ENCODE measurements at regions not wholly inside any gene's neighbourhood (a gene's known extent, or its start where the extent isn't known, plus 50 kb on each side); places are given as distances from the start of the nearest gene placed in this dataset.

DNA sequence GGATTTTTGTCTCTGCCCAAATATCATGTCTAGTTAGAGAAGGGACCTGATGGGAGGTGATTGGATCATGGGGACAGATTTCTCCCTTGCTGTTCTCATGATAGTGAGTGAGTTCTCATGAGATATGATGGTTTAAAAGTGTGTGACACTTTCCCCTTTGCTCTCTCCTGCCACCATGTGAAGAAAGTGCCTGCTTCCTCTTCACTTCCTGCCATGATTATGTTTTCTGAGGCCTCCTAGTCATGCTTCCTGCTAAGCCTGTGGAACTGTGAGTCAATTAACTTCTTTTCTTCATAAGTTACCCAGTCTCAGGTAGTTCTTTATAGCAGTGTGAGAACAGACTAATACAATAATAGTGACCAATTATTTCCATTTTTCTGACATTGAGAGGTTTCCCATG lies 167.3 kb upstream of the CYRIA start:
- CTCF ChIA-PET: no interaction called here
- TF ChIP-seq, protein P1, sequence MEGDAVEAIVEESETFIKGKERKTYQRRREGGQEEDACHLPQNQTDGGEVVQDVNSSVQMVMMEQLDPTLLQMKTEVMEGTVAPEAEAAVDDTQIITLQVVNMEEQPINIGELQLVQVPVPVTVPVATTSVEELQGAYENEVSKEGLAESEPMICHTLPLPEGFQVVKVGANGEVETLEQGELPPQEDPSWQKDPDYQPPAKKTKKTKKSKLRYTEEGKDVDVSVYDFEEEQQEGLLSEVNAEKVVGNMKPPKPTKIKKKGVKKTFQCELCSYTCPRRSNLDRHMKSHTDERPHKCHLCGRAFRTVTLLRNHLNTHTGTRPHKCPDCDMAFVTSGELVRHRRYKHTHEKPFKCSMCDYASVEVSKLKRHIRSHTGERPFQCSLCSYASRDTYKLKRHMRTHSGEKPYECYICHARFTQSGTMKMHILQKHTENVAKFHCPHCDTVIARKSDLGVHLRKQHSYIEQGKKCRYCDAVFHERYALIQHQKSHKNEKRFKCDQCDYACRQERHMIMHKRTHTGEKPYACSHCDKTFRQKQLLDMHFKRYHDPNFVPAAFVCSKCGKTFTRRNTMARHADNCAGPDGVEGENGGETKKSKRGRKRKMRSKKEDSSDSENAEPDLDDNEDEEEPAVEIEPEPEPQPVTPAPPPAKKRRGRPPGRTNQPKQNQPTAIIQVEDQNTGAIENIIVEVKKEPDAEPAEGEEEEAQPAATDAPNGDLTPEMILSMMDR (IDR thresholded peaks at IDR 0.05; ENCODE audit: low read depth, low read length): no peak
- no peak for DNase-seq (ENCODE audit: low read depth, low spot score)
- POLR2A ChIA-PET: no interaction called here
- Histone ChIP-seq H3K4me3 (ENCODE audit: low read depth, low read length) (no peak overlapping the region), H3K27ac (ENCODE audit: low read depth, low read length) (no peak overlapping the region), H3K27me3 (ENCODE audit: control insufficient read depth, insufficient read depth, low read length) (no peaks in the 10 kb centered on the region), H3K9me3 (ENCODE audit: control insufficient read depth, insufficient read depth, low read length) (no peaks in the 10 kb centered on the region)

DNA sequence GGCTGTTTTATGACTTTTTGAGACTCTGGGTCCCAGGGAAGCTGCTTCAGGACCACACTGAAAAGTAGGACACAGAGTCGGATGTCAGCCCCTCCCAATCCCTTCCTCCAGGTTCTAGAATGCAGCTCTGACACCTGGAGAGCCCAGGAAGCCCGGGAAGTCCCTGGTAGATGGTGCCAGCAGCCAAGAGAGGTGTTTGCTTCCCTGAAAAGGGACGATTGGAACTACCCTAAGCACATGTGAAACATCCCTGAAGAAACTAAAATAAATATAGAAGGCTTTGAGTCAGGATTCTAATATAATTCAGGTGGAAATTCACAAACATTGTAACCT lies 163.2 kb upstream of the CYRIA start:
- Histone ChIP-seq H3K27me3 (ENCODE audit: control insufficient read depth, insufficient read depth, low read length) (no peaks in the 10 kb centered on the region), H3K9me3 (ENCODE audit: control insufficient read depth, insufficient read depth, low read length) (no peaks in the 10 kb centered on the region), H3K27ac (ENCODE audit: low read depth, low read length) (no peak overlapping the region), H3K4me3 (ENCODE audit: low read depth, low read length) (no peak overlapping the region)
- CTCF ChIA-PET: no interaction called here
- TF ChIP-seq, protein P1 (IDR thresholded peaks at IDR 0.05; ENCODE audit: low read depth, low read length): no peak
- DNase-seq (ENCODE audit: low read depth, low spot score): no peak
- POLR2A ChIA-PET: no interaction called here

DNA sequence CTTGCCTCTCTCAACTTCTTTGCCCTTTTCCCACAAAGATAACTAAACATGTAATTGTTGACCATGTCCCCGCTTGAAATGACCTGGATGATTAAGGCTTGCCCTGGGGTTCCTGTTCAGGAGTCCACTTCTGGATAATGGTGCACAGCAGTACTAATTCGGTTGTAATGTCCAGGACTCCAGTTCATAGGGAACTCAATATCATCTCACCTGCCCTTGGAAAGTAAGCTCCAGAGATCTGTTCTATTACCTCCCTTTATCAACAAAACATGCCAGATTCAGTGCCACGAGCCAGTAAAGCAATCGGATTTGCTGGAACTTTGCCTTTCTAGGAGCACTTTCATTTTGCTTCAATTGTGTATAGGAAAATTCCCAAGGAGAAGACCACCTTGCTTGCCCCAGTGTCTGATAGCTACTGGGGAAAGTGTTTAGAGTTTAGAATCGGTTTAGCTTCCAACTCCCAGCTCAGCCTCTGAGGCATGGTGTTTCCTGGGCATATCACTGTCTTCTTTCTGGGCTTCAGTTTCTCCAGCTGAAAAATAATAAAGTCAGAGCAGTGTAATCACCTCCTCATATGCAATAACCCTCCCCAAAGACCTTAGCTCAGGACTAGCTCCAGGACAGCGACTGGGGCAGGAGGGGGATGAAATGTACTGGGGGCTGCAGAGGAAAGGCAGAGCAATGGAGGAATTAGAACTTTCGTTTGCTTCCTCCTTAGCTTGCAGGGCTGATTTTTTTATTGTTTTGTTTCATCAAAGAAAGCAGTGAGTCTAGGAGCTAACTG lies 162.6 kb upstream of the CYRIA start:
- DNase-seq (ENCODE audit: low read depth, low spot score): no peak
- TF ChIP-seq, protein P1 (IDR thresholded peaks at IDR 0.05; ENCODE audit: low read depth, low read length): no peak
- Histone ChIP-seq H3K27ac (ENCODE audit: low read depth, low read length) (no peak overlapping the region), H3K27me3 (ENCODE audit: control insufficient read depth, insufficient read depth, low read length) (no peaks in the 10 kb centered on the region), H3K4me3 (ENCODE audit: low read depth, low read length) (no peak overlapping the region), H3K9me3 (ENCODE audit: control insufficient read depth, insufficient read depth, low read length) (no peaks in the 10 kb centered on the region)
- ChIA-PET POLR2A (no interaction called here), CTCF (no interaction called here)

DNA sequence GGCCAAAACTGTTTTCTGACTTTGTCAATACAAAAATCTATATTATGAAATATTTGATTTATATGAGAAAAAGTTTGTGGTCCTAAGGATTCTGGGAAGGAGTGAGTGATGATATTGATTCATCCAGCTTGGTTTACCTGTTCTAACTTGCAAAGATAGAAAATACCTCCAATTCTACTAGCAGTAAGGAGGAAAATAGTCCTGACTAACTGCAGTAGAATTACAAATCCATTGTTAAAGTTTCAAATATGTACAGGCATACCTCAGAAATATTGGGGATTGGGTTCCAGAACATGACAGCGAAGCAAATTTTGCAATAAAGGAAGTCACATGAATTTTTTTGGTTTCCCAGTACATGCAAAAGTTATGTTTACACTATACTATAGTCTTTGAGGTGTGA lies 158.8 kb upstream of the CYRIA start:
- Histone ChIP-seq H3K27ac (ENCODE audit: low read depth, low read length) (no peak overlapping the region), H3K9me3 (ENCODE audit: control insufficient read depth, insufficient read depth, low read length) (no peaks in the 10 kb centered on the region), H3K27me3 (ENCODE audit: control insufficient read depth, insufficient read depth, low read length) (no peaks in the 10 kb centered on the region), H3K4me3 (ENCODE audit: low read depth, low read length) (no peak overlapping the region)
- CTCF ChIA-PET: no interaction called here
- DNase-seq (ENCODE audit: low read depth, low spot score): no peak
- POLR2A ChIA-PET: no interaction called here
- TF ChIP-seq, protein P1 (IDR thresholded peaks at IDR 0.05; ENCODE audit: low read depth, low read length): no peak

DNA sequence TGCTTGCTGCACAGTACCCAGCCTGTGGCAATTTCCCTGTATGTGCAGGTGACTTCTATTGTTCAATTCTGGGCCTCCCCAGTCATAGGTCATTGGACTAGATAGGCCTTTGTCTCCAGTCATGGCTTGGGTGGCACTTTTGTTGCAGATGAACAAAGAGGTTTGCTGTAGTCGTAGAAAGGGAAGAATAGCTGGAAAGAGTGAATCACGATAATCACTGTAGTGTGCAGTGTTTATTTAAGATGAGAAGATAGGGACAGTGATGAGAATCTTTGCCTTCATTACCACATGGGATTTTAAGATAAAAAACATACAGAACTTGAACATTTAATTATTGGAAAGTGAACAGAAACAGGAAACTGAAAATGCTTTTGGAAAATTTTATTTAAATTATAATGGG lies 156.1 kb upstream of the CYRIA start:
- Histone ChIP-seq H3K4me3 (ENCODE audit: low read depth, low read length) (no peak overlapping the region), H3K27me3 (ENCODE audit: control insufficient read depth, insufficient read depth, low read length) (no peaks in the 10 kb centered on the region), H3K27ac (ENCODE audit: low read depth, low read length) (no peak overlapping the region), H3K9me3 (ENCODE audit: control insufficient read depth, insufficient read depth, low read length) (no peaks in the 10 kb centered on the region)
- ChIA-PET CTCF (no interaction called here), POLR2A (no interaction called here)
- no peak for DNase-seq (ENCODE audit: low read depth, low spot score)
- TF ChIP-seq, protein P1 (IDR thresholded peaks at IDR 0.05; ENCODE audit: low read depth, low read length): no peak

All from AG04450 (cell line).